HepG2 (cell line): ENCODE measurements at regions not wholly inside any gene's neighbourhood (a gene's known extent, or its start where the extent isn't known, plus 50 kb on each side); places are given as distances from the start of the nearest gene placed in this dataset.

Experiments used
- ATAC-seq: fragments of 200-7000 bp; cut with Tn5 transposase; 3 replicates; pipeline ENCODE4 v1.9.1; 2020; ENCODE audit warnings: mild to moderate bottlenecking, moderate library complexity
- BruUV-seq: library from RNA; stranded (reverse); fragments of 400-500 nt; replicated peaks from 2 replicates; lab custom pipeline; 2021; lab: Mats Ljungman, UMichigan
- CTCF ChIA-PET: fragments of 300-600 bp; formaldehyde crosslinking; extraction: SDS; loops from one replicate; lab custom pipeline; 2021; ENCODE audit warnings: low total read pairs, inconsistent platforms, low intra/inter-chr PET ratio; lab: Yijun Ruan, JAX
- POLR2A ChIA-PET: fragments of 350-600 bp; sonication (Branson Sonifier 250); formaldehyde crosslinking; loops from one replicate; lab custom pipeline; 2020; ENCODE audit warnings: antibody characterized with exemption, inconsistent platforms; lab: Yijun Ruan, JAX
- DNase-seq: peaks from one replicate; pipeline ENCODE4 v3.0.0-alpha.2; 2015; ENCODE audit warnings: low spot score
- FAIRE-seq: peaks from 3 replicates; lab custom pipeline; 2011; peaks lifted over from hg19 to GRCh38; lab: Jason Lieb, UNC
- H2AFZ ChIP-seq: one replicate; pipeline ENCODE4 v1.6.1; 2011; ENCODE audit warnings: low read length, inconsistent platforms
- H3K27ac ChIP-seq: fragments of 300-600 bp; 3 replicates; pipeline ENCODE4 v1.8.0; 2011; ENCODE audit warnings: mixed run types, mild to moderate bottlenecking, mixed read lengths, low read length, inconsistent platforms; ENCODE audit not compliant: insufficient read depth; ENCODE audit errors: extremely low read length
- H3K27me3 ChIP-seq, 2 experiments: fragments of 200-600 bp in 1 of 2; 2 replicates in 1 of 2; 3 replicates in 1 of 2; pipeline versions ENCODE4 v1.6.0 to v1.8.0; 2011; ENCODE audit warnings: low read length in 2 of 2, mild to moderate bottlenecking in 2 of 2, moderate library complexity in 2 of 2, inconsistent platforms in 1 of 2; ENCODE audit not compliant: insufficient read depth in 2 of 2, control insufficient read depth in 1 of 2
- H3K36me3 ChIP-seq, 2 experiments: fragments of 200-600 bp in 1 of 2; replicated peaks in 1 of 2; 2 replicates in 1 of 2; 3 replicates in 1 of 2; pipeline versions ENCODE4 v1.5.1 to v1.8.0; 2011; ENCODE audit warnings: low read length in 2 of 2, inconsistent platforms in 1 of 2; ENCODE audit not compliant: insufficient read depth in 2 of 2, control insufficient read depth in 1 of 2
- H3K4me1 ChIP-seq: 2 replicates; pipeline ENCODE4 v1.5.1; 2012; ENCODE audit warnings: low read length, inconsistent platforms; ENCODE audit not compliant: insufficient read depth
- H3K4me2 ChIP-seq: 2 replicates; pipeline ENCODE4 v1.6.0; 2011; ENCODE audit warnings: low read depth, low read length, inconsistent platforms
- H3K4me3 ChIP-seq, 3 experiments: fragments of 200-600 bp in 1 of 3; sonication (generic), shearing (Covaris generic) in 1 of 3; replicated peaks in 1 of 3; 2 replicates each; pipeline ENCODE4 v1.5.1; 2011 to 2016; ENCODE audit warnings: low read length in 3 of 3, inconsistent platforms in 2 of 3, low read depth in 2 of 3, mild to moderate bottlenecking in 2 of 3, control low read depth in 1 of 3, mixed read lengths in 1 of 3; ENCODE audit not compliant: insufficient read depth in 1 of 3
- H3K79me2 ChIP-seq: one replicate; pipeline ENCODE4 v1.6.1; 2011; ENCODE audit warnings: low read length, inconsistent platforms; ENCODE audit not compliant: insufficient read depth
- H3K9ac ChIP-seq: 2 replicates; pipeline ENCODE4 v1.6.0; 2011; ENCODE audit warnings: mild to moderate bottlenecking, low read depth, low read length, inconsistent platforms; ENCODE audit not compliant: insufficient read depth
- H3K9me3 ChIP-seq: 2 replicates; pipeline ENCODE4 v1.5.1; 2012; ENCODE audit warnings: mild to moderate bottlenecking, low read length
- H4K20me1 ChIP-seq: 2 replicates; pipeline ENCODE4 v1.6.0; 2011; ENCODE audit warnings: inconsistent platforms, mild to moderate bottlenecking, low read length, moderate library complexity; ENCODE audit not compliant: insufficient read depth
- ATF7 ChIP-seq, 2 experiments: fragments of 450-650 bp in 1 of 2; sonication (generic) in 1 of 2; formaldehyde crosslinking in 1 of 2; IDR thresholded peaks; 2 replicates each; pipeline versions ENCODE4 v1.4.0 to v1.6.1; 2016 to 2020; ENCODE audit warnings: antibody characterized with exemption in 1 of 2, mild to moderate bottlenecking in 1 of 2, missing genetic modification reagents in 1 of 2
- ELF1 ChIP-seq: sonication (generic); formaldehyde crosslinking; IDR thresholded peaks from 2 replicates; pipeline ENCODE4 v1.4.0; 2020; ENCODE audit warnings: missing genetic modification reagents
- JARID2 ChIP-seq: sonication (generic); formaldehyde crosslinking; IDR thresholded peaks from 2 replicates; pipeline ENCODE4 v1.8.1; 2023; ENCODE audit warnings: missing genetic modification reagents, inconsistent platforms; ENCODE audit not compliant: insufficient replicate concordance
- KDM5B ChIP-seq: sonication (generic); formaldehyde crosslinking; IDR thresholded peaks from 2 replicates; pipeline ENCODE4 v1.4.0; 2020; ENCODE audit warnings: missing genetic modification reagents, mild to moderate bottlenecking, borderline replicate concordance
- TMF1 ChIP-seq: sonication (generic); formaldehyde crosslinking; IDR thresholded peaks from 2 replicates; pipeline ENCODE4 v1.8.1; 2022; ENCODE audit warnings: low read depth, missing genetic modification reagents
- WIZ ChIP-seq: sonication (generic); formaldehyde crosslinking; IDR thresholded peaks from 2 replicates; pipeline ENCODE4 v1.5.1; 2020; ENCODE audit warnings: mild to moderate bottlenecking, missing genetic modification reagents
- YEATS4 ChIP-seq: sonication (generic); formaldehyde crosslinking; IDR thresholded peaks from 2 replicates; pipeline ENCODE4 v1.4.0; 2020; ENCODE audit warnings: missing genetic modification reagents, borderline replicate concordance
- ZNF30 ChIP-seq: sonication (generic); formaldehyde crosslinking; IDR thresholded peaks from 2 replicates; pipeline ENCODE4 v1.5.0; 2020; ENCODE audit warnings: mild to moderate bottlenecking, missing genetic modification reagents
- ZNF709 ChIP-seq: sonication (generic); formaldehyde crosslinking; IDR thresholded peaks from 2 replicates; pipeline ENCODE4 v1.5.0; 2020; ENCODE audit warnings: mild to moderate bottlenecking, missing genetic modification reagents
- ZNF83 ChIP-seq: sonication (generic); formaldehyde crosslinking; IDR thresholded peaks from 2 replicates; pipeline ENCODE4 v1.4.0; 2020; ENCODE audit warnings: missing genetic modification reagents, mild to moderate bottlenecking, borderline replicate concordance
- WGBS: methylation state at CpG from one replicate; pipeline ENCODE4 v1.1.6; 2017; ENCODE audit warnings: low lambda C conversion rate; 5-methylcytosine and 5-hydroxymethylcytosine counted together
- in situ Hi-C: cut with HindIII; loops from 2 replicates; pipeline ENCODE4 v1.10.0; 2017; ENCODE audit warnings: low pct_unique_long_range_greater_than_20kb; ENCODE audit not compliant: extremely low pct_ligation_motif_present
- intact Hi-C: fragments of 100-400 bp; cut with micrococcal nuclease; formaldehyde crosslinking; loops from one replicate; pipeline ENCODE4 v1.10.0; 2022; ENCODE audit not compliant: unreplicated experiment
- TF ChIP-seq, protein P1 (sequence below): sonication (generic); formaldehyde crosslinking; IDR thresholded peaks from 2 replicates; pipeline ENCODE4 v1.5.0; 2020; ENCODE audit warnings: mild to moderate bottlenecking, missing genetic modification reagents
- TF ChIP-seq, protein P2 (sequence below): sonication (generic); formaldehyde crosslinking; IDR thresholded peaks from 2 replicates; pipeline ENCODE4 v1.4.0; 2020; ENCODE audit warnings: missing genetic modification reagents
- TF ChIP-seq, protein P3 (sequence below): sonication (generic); formaldehyde crosslinking; IDR thresholded peaks from 2 replicates; pipeline ENCODE4 v1.4.0; 2020; ENCODE audit warnings: mild to moderate bottlenecking, missing genetic modification reagents
- TF ChIP-seq, protein P4 (sequence below): IDR thresholded peaks from 2 replicates; pipeline ENCODE4 v1.6.1; 2016; ENCODE audit warnings: missing genetic modification reagents, missing compliant biosample characterization
- TF ChIP-seq, protein P5 (sequence below): sonication (generic); formaldehyde crosslinking; conservative IDR thresholded peaks from 2 replicates; pipeline ENCODE4 v1.4.0; 2020; ENCODE audit warnings: missing genetic modification reagents

GRCh38 chr10:117762819-117763172 is 220.2 kb downstream of the EMX2 start:
- CTCF ChIA-PET, result no interaction called here
- Histone ChIP-seq H2AFZ (no peak overlapping the region), H3K36me3 (no peaks in the 10 kb centered on the region), H3K9me3 (no peaks in the 10 kb centered on the region), H4K20me1 (no peaks in the 10 kb centered on the region), H3K27me3 (peaks cover 0 to 10% of the 10 kb centered on the region in 2 experiments; a peak in 1 of 5 replicates), H3K79me2 (no peaks in the 10 kb centered on the region), H3K4me2 (no peak overlapping the region), H3K27ac (no peak overlapping the region), H3K9ac (no peak overlapping the region), H3K4me3 (no peak overlapping the region), H3K4me1 (no peaks in the 10 kb centered on the region)
- in situ Hi-C loops (no loop called here), intact Hi-C loops (no loop called here)
- FAIRE-seq, result no peak
- no peak for ATAC-seq
- POLR2A ChIA-PET, result no interaction called here
- BruUV-seq, result no TSS peak
- WGBS, result 0% methylated on average over 7 of the region's 9 CpGs
- DNase-seq, result no peak
- TF ChIP-seq, protein P1, sequence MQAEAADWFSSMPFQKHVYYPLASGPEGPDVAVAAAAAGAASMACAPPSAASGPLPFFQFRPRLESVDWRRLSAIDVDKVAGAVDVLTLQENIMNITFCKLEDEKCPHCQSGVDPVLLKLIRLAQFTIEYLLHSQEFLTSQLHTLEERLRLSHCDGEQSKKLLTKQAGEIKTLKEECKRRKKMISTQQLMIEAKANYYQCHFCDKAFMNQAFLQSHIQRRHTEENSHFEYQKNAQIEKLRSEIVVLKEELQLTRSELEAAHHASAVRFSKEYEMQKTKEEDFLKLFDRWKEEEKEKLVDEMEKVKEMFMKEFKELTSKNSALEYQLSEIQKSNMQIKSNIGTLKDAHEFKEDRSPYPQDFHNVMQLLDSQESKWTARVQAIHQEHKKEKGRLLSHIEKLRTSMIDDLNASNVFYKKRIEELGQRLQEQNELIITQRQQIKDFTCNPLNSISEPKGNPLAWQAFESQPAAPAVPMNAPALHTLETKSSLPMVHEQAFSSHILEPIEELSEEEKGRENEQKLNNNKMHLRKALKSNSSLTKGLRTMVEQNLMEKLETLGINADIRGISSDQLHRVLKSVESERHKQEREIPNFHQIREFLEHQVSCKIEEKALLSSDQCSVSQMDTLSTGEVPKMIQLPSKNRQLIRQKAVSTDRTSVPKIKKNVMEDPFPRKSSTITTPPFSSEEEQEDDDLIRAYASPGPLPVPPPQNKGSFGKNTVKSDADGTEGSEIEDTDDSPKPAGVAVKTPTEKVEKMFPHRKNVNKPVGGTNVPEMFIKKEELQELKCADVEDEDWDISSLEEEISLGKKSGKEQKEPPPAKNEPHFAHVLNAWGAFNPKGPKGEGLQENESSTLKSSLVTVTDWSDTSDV (CRISPR knock-in tag), result no peak
- TF ChIP-seq, protein P2, sequence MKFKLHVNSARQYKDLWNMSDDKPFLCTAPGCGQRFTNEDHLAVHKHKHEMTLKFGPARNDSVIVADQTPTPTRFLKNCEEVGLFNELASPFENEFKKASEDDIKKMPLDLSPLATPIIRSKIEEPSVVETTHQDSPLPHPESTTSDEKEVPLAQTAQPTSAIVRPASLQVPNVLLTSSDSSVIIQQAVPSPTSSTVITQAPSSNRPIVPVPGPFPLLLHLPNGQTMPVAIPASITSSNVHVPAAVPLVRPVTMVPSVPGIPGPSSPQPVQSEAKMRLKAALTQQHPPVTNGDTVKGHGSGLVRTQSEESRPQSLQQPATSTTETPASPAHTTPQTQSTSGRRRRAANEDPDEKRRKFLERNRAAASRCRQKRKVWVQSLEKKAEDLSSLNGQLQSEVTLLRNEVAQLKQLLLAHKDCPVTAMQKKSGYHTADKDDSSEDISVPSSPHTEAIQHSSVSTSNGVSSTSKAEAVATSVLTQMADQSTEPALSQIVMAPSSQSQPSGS (CRISPR knock-in tag), result no peak
- TF ChIP-seq YEATS4 (CRISPR knock-in tag) (no peak), TMF1 (CRISPR knock-in tag) (no peak), ATF7 (IDR thresholded peaks at IDR 0.05) (no peak), ATF7 (CRISPR knock-in tag; IDR thresholded peaks at IDR 0.05) (no peak), ZNF709 (no peak), KDM5B (CRISPR knock-in tag) (no peak), ZNF30 (no peak), JARID2 (CRISPR knock-in tag) (no peak), ZNF83 (CRISPR knock-in tag) (no peak), WIZ (no peak), ELF1 (CRISPR knock-in tag) (no peak)
- TF ChIP-seq, protein P3, sequence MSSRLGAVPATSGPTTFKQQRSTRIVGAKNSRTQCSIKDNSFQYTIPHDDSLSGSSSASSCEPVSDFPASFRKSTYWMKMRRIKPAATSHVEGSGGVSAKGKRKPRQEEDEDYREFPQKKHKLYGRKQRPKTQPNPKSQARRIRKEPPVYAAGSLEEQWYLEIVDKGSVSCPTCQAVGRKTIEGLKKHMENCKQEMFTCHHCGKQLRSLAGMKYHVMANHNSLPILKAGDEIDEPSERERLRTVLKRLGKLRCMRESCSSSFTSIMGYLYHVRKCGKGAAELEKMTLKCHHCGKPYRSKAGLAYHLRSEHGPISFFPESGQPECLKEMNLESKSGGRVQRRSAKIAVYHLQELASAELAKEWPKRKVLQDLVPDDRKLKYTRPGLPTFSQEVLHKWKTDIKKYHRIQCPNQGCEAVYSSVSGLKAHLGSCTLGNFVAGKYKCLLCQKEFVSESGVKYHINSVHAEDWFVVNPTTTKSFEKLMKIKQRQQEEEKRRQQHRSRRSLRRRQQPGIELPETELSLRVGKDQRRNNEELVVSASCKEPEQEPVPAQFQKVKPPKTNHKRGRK (CRISPR knock-in tag), result no peak
- TF ChIP-seq, protein P4, sequence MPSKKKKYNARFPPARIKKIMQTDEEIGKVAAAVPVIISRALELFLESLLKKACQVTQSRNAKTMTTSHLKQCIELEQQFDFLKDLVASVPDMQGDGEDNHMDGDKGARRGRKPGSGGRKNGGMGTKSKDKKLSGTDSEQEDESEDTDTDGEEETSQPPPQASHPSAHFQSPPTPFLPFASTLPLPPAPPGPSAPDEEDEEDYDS (CRISPR knock-in tag), result no peak
- TF ChIP-seq, protein P5, sequence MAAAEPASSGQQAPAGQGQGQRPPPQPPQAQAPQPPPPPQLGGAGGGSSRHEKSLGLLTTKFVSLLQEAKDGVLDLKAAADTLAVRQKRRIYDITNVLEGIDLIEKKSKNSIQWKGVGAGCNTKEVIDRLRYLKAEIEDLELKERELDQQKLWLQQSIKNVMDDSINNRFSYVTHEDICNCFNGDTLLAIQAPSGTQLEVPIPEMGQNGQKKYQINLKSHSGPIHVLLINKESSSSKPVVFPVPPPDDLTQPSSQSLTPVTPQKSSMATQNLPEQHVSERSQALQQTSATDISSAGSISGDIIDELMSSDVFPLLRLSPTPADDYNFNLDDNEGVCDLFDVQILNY (CRISPR knock-in tag), result no peak
